ENCODE measurements at regions not wholly inside any gene's neighbourhood (a gene's known extent, or its start where the extent isn't known, plus 50 kb on each side); places are given as distances from the start of the nearest gene placed in this dataset.

GRCh38 chr2:8107621-8108378 is 574.1 kb upstream of the ID2 start:
- Histone ChIP-seq H3K4me3 (no peak overlapping the region), H3K27ac (no peak overlapping the region), H3K4me1 (peaks cover 17 to 23% (median 20%) of the 10 kb centered on the region in 4 donors), H3K9me3 (no peaks in the 10 kb centered on the region), H3K36me3 (no peaks in the 10 kb centered on the region), H3K27me3 (peaks cover 0 to 12% (median 0%) of the 10 kb centered on the region in 3 donors)
- DNase-seq: no peak
- 78 to 88% (median 83%) methylated on average over 5 of the region's 5 CpGs for WGBS, 5 donors
- TF ChIP-seq POLR2A (IDR thresholded peaks at IDR 0.05) (no peak), CTCF (IDR thresholded peaks at IDR 0.05) (no peak)
- intact Hi-C loops (cut with DNase I; ENCODE audit: low total_unique reads): no loop called here

GRCh38 chr2:8110716-8111115 is 571.1 kb upstream of the ID2 start:
- WGBS, 5 donors: 95 to 100% (median 96%) methylated on average over 2 of the region's 2 CpGs
- intact Hi-C loops (cut with DNase I; ENCODE audit: low total_unique reads): no loop called here
- H3K27me3 ChIP-seq: peaks cover 0 to 14% (median 0%) of the 10 kb centered on the region in 3 donors

GRCh38 chr2:8111193-8111592 is 570.7 kb upstream of the ID2 start:
- 90 to 100% (median 95%) methylated on average over 1 of the region's 1 CpG for WGBS, 5 donors
- no peaks in the 10 kb centered on the region for H3K36me3 ChIP-seq
- intact Hi-C loops (cut with DNase I; ENCODE audit: low total_unique reads): no loop called here

More at GRCh38 chr2:8110716-8111115, 571.1 kb upstream of the ID2 start:
- DNase-seq: no peak
- Histone ChIP-seq H3K36me3 (no peaks in the 10 kb centered on the region), H3K4me3 (no peak overlapping the region), H3K4me1 (no peaks in the 10 kb centered on the region), H3K9me3 (no peaks in the 10 kb centered on the region), H3K27ac (no peak overlapping the region)
- TF ChIP-seq CTCF (IDR thresholded peaks at IDR 0.05) (no peak), POLR2A (IDR thresholded peaks at IDR 0.05) (no peak), EP300 (IDR thresholded peaks at IDR 0.05) (no peak), POLR2AphosphoS5 (IDR thresholded peaks at IDR 0.05) (no peak)

GRCh38 chr2:8115456-8115855 is 566.4 kb upstream of the ID2 start:
- peaks cover 0 to 25% (median 16%) of the 10 kb centered on the region in 4 donors for H3K4me1 ChIP-seq
- WGBS, 5 donors: 68 to 84% (median 76%) methylated on average over 4 of the region's 4 CpGs
- no peaks in the 10 kb centered on the region for H3K9me3 ChIP-seq
- no peak for TF ChIP-seq EP300 (IDR thresholded peaks at IDR 0.05)
- no peak for TF ChIP-seq POLR2AphosphoS5 (IDR thresholded peaks at IDR 0.05)
- peaks cover 0 to 26% (median 0%) of the 10 kb centered on the region in 3 donors for H3K27me3 ChIP-seq
- DNase-seq: no peak
- no peak overlapping the region for H3K4me3 ChIP-seq
- no peaks in the 10 kb centered on the region for H3K36me3 ChIP-seq
- no peak overlapping the region for H3K27ac ChIP-seq
- intact Hi-C loops (cut with DNase I; ENCODE audit: low total_unique reads): no loop called here

More at GRCh38 chr2:8111193-8111592, 570.7 kb upstream of the ID2 start:
- Histone ChIP-seq H3K27me3 (peaks cover 0 to 14% (median 0%) of the 10 kb centered on the region in 3 donors), H3K9me3 (no peaks in the 10 kb centered on the region), H3K27ac (no peak overlapping the region), H3K4me3 (no peak overlapping the region), H3K4me1 (no peaks in the 10 kb centered on the region)
- TF ChIP-seq EP300 (IDR thresholded peaks at IDR 0.05): no peak
- TF ChIP-seq POLR2A (IDR thresholded peaks at IDR 0.05): no peak
- TF ChIP-seq CTCF (IDR thresholded peaks at IDR 0.05): no peak
- no peak for TF ChIP-seq POLR2AphosphoS5 (IDR thresholded peaks at IDR 0.05)
- DNase-seq: no peak

GRCh38 chr2:8115966-8116365 is 565.9 kb upstream of the ID2 start:
- TF ChIP-seq POLR2AphosphoS5 (IDR thresholded peaks at IDR 0.05) (no peak), POLR2A (IDR thresholded peaks at IDR 0.05) (no peak), CTCF (IDR thresholded peaks at IDR 0.05) (no peak), EP300 (IDR thresholded peaks at IDR 0.05) (no peak)
- Histone ChIP-seq H3K9me3 (no peaks in the 10 kb centered on the region), H3K4me3 (no peak overlapping the region), H3K27me3 (peaks cover 0 to 26% (median 0%) of the 10 kb centered on the region in 3 donors), H3K27ac (no peak overlapping the region), H3K4me1 (peaks cover 0 to 26% (median 17%) of the 10 kb centered on the region in 4 donors), H3K36me3 (no peaks in the 10 kb centered on the region)
- DNase-seq: no peak
- intact Hi-C loops (cut with DNase I; ENCODE audit: low total_unique reads): no loop called here
- whole genome bisulfite sequencing, 5 donors: 85 to 90% (median 88%) methylated on average over 3 of the region's 3 CpGs
